PC-3 (cell line): ENCODE measurements at regions not wholly inside any gene's neighbourhood (a gene's known extent, or its start where the extent isn't known, plus 50 kb on each side); places are given as distances from the start of the nearest gene placed in this dataset.

ENCODE experiments used
- CTCF ChIP-seq: fragments of 300-600 bp; sonication (generic); conservative IDR thresholded peaks from 2 replicates; pipeline ENCODE4 v1.5.1; 2017; ENCODE audit warnings: antibody characterized with exemption, low read depth, mild to moderate bottlenecking, low read length
- EZH2 ChIP-seq: fragments of 300-600 bp; sonication (generic); IDR thresholded peaks from one replicate; pipeline ENCODE4 v1.6.1; 2017; ENCODE audit warnings: antibody characterized with exemption, mild to moderate bottlenecking, low read length; ENCODE audit not compliant: unreplicated experiment
- EZH2phosphoT487 ChIP-seq: fragments of 300-600 bp; sonication (generic); IDR thresholded peaks from 2 replicates; pipeline ENCODE4 v1.6.1; 2018; ENCODE audit warnings: mild to moderate bottlenecking, antibody characterized with exemption, low read length, borderline replicate concordance

GRCh38 chr6:169933251-169933821, 181.9 kb downstream of the ERMARD start:
- TF ChIP-seq CTCF (no peak), EZH2phosphoT487 (no peak), EZH2 (no peak)
